OCI-LY1 (cell line): ENCODE measurements at regions not wholly inside any gene's neighbourhood (a gene's known extent, or its start where the extent isn't known, plus 50 kb on each side); places are given as distances from the start of the nearest gene placed in this dataset.

Experiments used
- CTCF ChIP-seq: fragments of 200-600 bp; sonication (generic), shearing (Covaris generic); IDR thresholded peaks from 2 replicates; pipeline ENCODE4 v1.5.1; 2017; ENCODE audit warnings: mild to moderate bottlenecking, antibody characterized with exemption, low read length, moderate library complexity, mixed read lengths
- EZH2 ChIP-seq: fragments of 200-600 bp; sonication (generic), shearing (Covaris generic); IDR thresholded peaks from 2 replicates; pipeline ENCODE4 v1.8.0; 2017; ENCODE audit warnings: borderline replicate concordance, mixed run types, mild to moderate bottlenecking, antibody characterized with exemption, low read length, moderate library complexity, mixed read lengths

DNA sequence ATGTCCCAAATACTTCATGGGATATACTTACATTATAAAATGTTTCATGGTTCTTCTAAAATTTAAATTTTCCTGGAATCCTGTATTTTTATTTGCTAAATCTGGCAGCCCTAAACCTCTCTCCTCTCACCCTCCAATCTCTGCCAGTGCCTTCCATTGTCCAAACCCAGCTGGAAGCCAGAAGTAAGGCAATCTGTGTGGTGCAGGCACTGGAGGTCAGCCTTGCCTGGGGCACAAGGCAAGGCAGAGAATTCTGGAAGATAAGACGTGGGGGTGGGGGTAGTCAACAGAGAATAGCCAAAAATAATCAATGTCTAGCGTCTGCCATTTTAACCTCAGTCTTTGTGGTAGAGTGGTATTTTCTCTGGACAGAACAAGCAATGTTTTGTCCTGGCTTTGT, 381.7 kb downstream of the GPAM start:
- TF ChIP-seq CTCF (no peak), EZH2 (no peak)
